GM12878 (cell line): ENCODE measurements at regions not wholly inside any gene's neighbourhood (a gene's known extent, or its start where the extent isn't known, plus 50 kb on each side); places are given as distances from the start of the nearest gene placed in this dataset.

Source experiments
- ATAC-seq: fragments of 200-7000 bp; cut with Tn5 transposase; 3 replicates; pipeline ENCODE4 v1.9.1; 2020; ENCODE audit warnings: mild to moderate bottlenecking, moderate library complexity
- BruUV-seq: library from RNA; stranded (reverse); fragments of 400-500 nt; replicated peaks from 2 replicates; lab custom pipeline; 2021; lab: Mats Ljungman, UMichigan
- CTCF ChIA-PET: fragments of 300-600 bp; sonication (Branson Sonifier 250); formaldehyde crosslinking; extraction: SDS; loops from one replicate; lab custom pipeline; 2021; ENCODE audit warnings: inconsistent platforms; lab: Yijun Ruan, JAX
- POLR2A ChIA-PET: fragments of 350-600 bp; formaldehyde crosslinking; extraction: SDS; loops from one replicate; lab custom pipeline; 2021; ENCODE audit warnings: inconsistent platforms; lab: Charles Lee
- RAD21 ChIA-PET: fragments of 300-600 bp; sonication (Branson Sonifier 250); formaldehyde crosslinking; loops from one replicate; lab custom pipeline; 2023; ENCODE audit warnings: antibody characterized with exemption; ENCODE audit not compliant: unreplicated experiment; lab: Charles Lee
- SMC1A ChIA-PET: fragments of 300-600 bp; sonication (Branson Sonifier 250); formaldehyde crosslinking; loops from one replicate; lab custom pipeline; 2023; ENCODE audit not compliant: unreplicated experiment, uncharacterized antibody; lab: Charles Lee
- DNase-seq: peaks from one replicate; pipeline ENCODE4 v3.0.0-alpha.2; 2011; ENCODE audit warnings: low read depth, low spot score
- FAIRE-seq: peaks from 3 replicates; lab custom pipeline; 2011; peaks lifted over from hg19 to GRCh38; lab: Jason Lieb, UNC
- H2AFZ ChIP-seq: 2 replicates; pipeline ENCODE4 v1.6.0; 2011; ENCODE audit warnings: low read depth, low read length, control low read depth; ENCODE audit not compliant: control insufficient read depth
- H3K27ac ChIP-seq: 2 replicates; pipeline ENCODE4 v1.5.1; 2011; ENCODE audit warnings: control low read depth; ENCODE audit not compliant: control insufficient read depth, insufficient read depth
- H3K27me3 ChIP-seq, 2 experiments: replicated peaks in 1 of 2; 2 replicates each; pipeline versions ENCODE4 v1.6.0 to v1.6.1; 2011; ENCODE audit warnings: low read length in 1 of 2; ENCODE audit not compliant: control insufficient read depth in 2 of 2, insufficient read depth in 2 of 2
- H3K36me3 ChIP-seq, 2 experiments: 2 replicates each; pipeline ENCODE4 v1.5.1; 2011; ENCODE audit warnings: low read length in 1 of 2; ENCODE audit not compliant: control insufficient read depth in 2 of 2, insufficient read depth in 2 of 2
- H3K4me1 ChIP-seq: 2 replicates; pipeline ENCODE4 v1.6.1; 2011; ENCODE audit warnings: mild to moderate bottlenecking, low read length, moderate library complexity, mixed read lengths; ENCODE audit not compliant: control insufficient read depth, insufficient read depth
- H3K4me2 ChIP-seq: 2 replicates; pipeline ENCODE4 v1.6.0; 2011; ENCODE audit warnings: control low read depth; ENCODE audit not compliant: control insufficient read depth, insufficient read depth
- H3K4me3 ChIP-seq: fragments of 200-600 bp; sonication (generic); 2 replicates; pipeline ENCODE4 v1.5.1; 2016
- H3K79me2 ChIP-seq: 2 replicates; pipeline ENCODE4 v1.6.0; 2011; ENCODE audit warnings: low read length; ENCODE audit not compliant: control insufficient read depth, insufficient read depth
- H3K9ac ChIP-seq: 2 replicates; pipeline ENCODE4 v1.8.0; 2011; ENCODE audit warnings: low read length, control low read depth, mixed read lengths; ENCODE audit not compliant: control insufficient read depth, insufficient read depth
- H3K9me3 ChIP-seq: replicated peaks from 3 replicates; pipeline ENCODE4 v1.5.1; 2011; ENCODE audit warnings: mild to moderate bottlenecking, low read length; ENCODE audit not compliant: control insufficient read depth, insufficient read depth
- H4K20me1 ChIP-seq: 2 replicates; pipeline ENCODE4 v1.6.0; 2011; ENCODE audit not compliant: control insufficient read depth, insufficient read depth
- ASH2L ChIP-seq: fragments of 300-600, 200-600 bp; sonication (generic); IDR thresholded peaks from 2 replicates; pipeline ENCODE4 v1.6.1; 2017; ENCODE audit warnings: low read depth, mild to moderate bottlenecking, borderline replicate concordance
- EP300 ChIP-seq, 2 experiments: fragments of 150-350 bp in 1 of 2; IDR thresholded peaks; 2 replicates each; pipeline ENCODE4 v1.6.1; 2011 to 2012; ENCODE audit warnings: low read depth in 2 of 2, low read length in 2 of 2, borderline replicate concordance in 1 of 2, improper control_type of control experiment in 1 of 2, inconsistent platforms in 1 of 2; ENCODE audit not compliant: control insufficient read depth in 1 of 2
- HDAC6 ChIP-seq: fragments of 200-600 bp; sonication (generic); IDR thresholded peaks from one replicate; pipeline ENCODE4 v1.8.0; 2017; ENCODE audit warnings: antibody characterized with exemption; ENCODE audit not compliant: unreplicated experiment
- LARP7 ChIP-seq: fragments of 450-650 bp; IDR thresholded peaks from 2 replicates; pipeline ENCODE4 v1.6.1; 2017; ENCODE audit warnings: mild to moderate bottlenecking
- NFYA ChIP-seq: IDR thresholded peaks from 2 replicates; pipeline ENCODE4 v1.6.1; 2011; ENCODE audit warnings: low read depth, mild to moderate bottlenecking, low read length, improper control_type of control experiment, borderline replicate concordance
- POLR2AphosphoS5 ChIP-seq: IDR thresholded peaks from 2 replicates; pipeline ENCODE4 v1.6.1; 2011; ENCODE audit warnings: mild to moderate bottlenecking, low read length, inconsistent platforms
- RAD21 ChIP-seq: IDR thresholded peaks from 2 replicates; pipeline ENCODE4 v1.6.1; 2011; ENCODE audit warnings: mild to moderate bottlenecking, low read depth, low read length, moderate library complexity; ENCODE audit not compliant: insufficient read depth
- RB1 ChIP-seq: fragments of 450-650 bp; formaldehyde crosslinking; IDR thresholded peaks from 2 replicates; pipeline ENCODE4 v1.6.1; 2017; ENCODE audit warnings: mild to moderate bottlenecking, borderline replicate concordance
- RBBP5 ChIP-seq: fragments of 200-600 bp; sonication (generic); conservative IDR thresholded peaks from 2 replicates; pipeline ENCODE4 v1.6.1; 2016
- RCOR1 ChIP-seq: conservative IDR thresholded peaks from 2 replicates; pipeline ENCODE4 v1.6.1; 2012; ENCODE audit warnings: low read depth, low read length, improper control_type of control experiment
- REST ChIP-seq: IDR thresholded peaks from 2 replicates; pipeline ENCODE4 v1.6.1; 2012; ENCODE audit warnings: mild to moderate bottlenecking, low read depth, low read length
- SMARCA5 ChIP-seq: fragments of 450-650 bp; IDR thresholded peaks from 2 replicates; pipeline ENCODE4 v1.6.1; 2017; ENCODE audit warnings: mild to moderate bottlenecking
- SREBF2 ChIP-seq: IDR thresholded peaks from 2 replicates; pipeline ENCODE4 v1.6.1; 2012; ENCODE audit warnings: mild to moderate bottlenecking, low read length
- ZBTB40 ChIP-seq: fragments of 450-650 bp; IDR thresholded peaks from 2 replicates; pipeline ENCODE4 v1.6.1; 2016; ENCODE audit warnings: mild to moderate bottlenecking, moderate library complexity, borderline replicate concordance
- WGBS: methylation state at CpG from one replicate; pipeline ENCODE4 v1.1.6; 2016; ENCODE audit warnings: low lambda C conversion rate; ENCODE audit not compliant: insufficient replicate concordance, insufficient coverage; ENCODE audit errors: missing lambda C conversion rate; 5-methylcytosine and 5-hydroxymethylcytosine counted together
- in situ Hi-C: fragments of 300-500 bp; cut with MboI; formaldehyde crosslinking; loops from 9 replicates; pipeline ENCODE4 v1.14.3; 2018; ENCODE audit warnings: mixed read lengths
- intact Hi-C: fragments of 100-400 bp; cut with micrococcal nuclease; formaldehyde crosslinking; loops from one replicate; pipeline ENCODE4 v1.14.2; 2022; ENCODE audit not compliant: unreplicated experiment

GRCh38 chr12:11500188-11500860, 105.0 kb upstream of the PRB2 start:
- Histone ChIP-seq H3K27me3 (peaks cover 0 to 7% of the 10 kb centered on the region in 2 experiments; a peak in 3 of 4 replicates), H4K20me1 (no peaks in the 10 kb centered on the region), H3K79me2 (no peaks in the 10 kb centered on the region), H3K4me2 (no peak overlapping the region), H3K9me3 (no peaks in the 10 kb centered on the region; the same call in 2 of the 3 replicates), H2AFZ (no peak overlapping the region), H3K36me3 (no peaks in the 10 kb centered on the region), H3K4me1 (peaks cover 5% of the 10 kb centered on the region), H3K9ac (no peak overlapping the region), H3K27ac (no peak overlapping the region), H3K4me3 (no peak overlapping the region)
- ChIA-PET RAD21 (interaction anchor here (0.6 to 1.2 kb wide), 4 partner anchors 11 to 525 kb away, joined by 3 to 5 read pairs (median 4); no protein-coding TSS in a partner anchor), CTCF (interaction anchor here (0.6 to 2.0 kb wide), 2 partner anchors 46 to 49 kb away, joined by 3 to 7 read pairs; no protein-coding TSS in a partner anchor), SMC1A (no interaction called here), POLR2A (no interaction called here)
- ATAC-seq (peak; percentile 83), FAIRE-seq (no peak), DNase-seq (no peak)
- WGBS: 16% methylated on average over 60 of the region's 62 CpGs
- no TSS peak for BruUV-seq
- in situ Hi-C loops (no loop called here), intact Hi-C loops (loop anchor here (2.0 to 10.0 kb wide), 2 partner anchors 44 to 124 kb away; no protein-coding TSS in a partner anchor)
- TF ChIP-seq ZBTB40: peak; percentile 84
- no peak for TF ChIP-seq RAD21
- TF ChIP-seq HDAC6: no peak
- no peak for TF ChIP-seq POLR2AphosphoS5
- peak; percentile 99 for TF ChIP-seq REST
- TF ChIP-seq RB1: 0 out of 2 replicates have a peak, but pooled peaks have one; percentile 47
- peak; percentile 99 for TF ChIP-seq RCOR1
- no peak for TF ChIP-seq SREBF2
- no peak for TF ChIP-seq NFYA
- no peak; a peak in 1 of 4 replicates for TF ChIP-seq EP300 (IDR thresholded peaks at IDR 0.05; ENCODE audit: borderline replicate concordance in 1 of 2, control insufficient read depth in 1 of 2, low read depth in 2 of 2, low read length in 2 of 2)
- TF ChIP-seq SMARCA5: no peak
- TF ChIP-seq ASH2L: no peak
- 0 out of 2 replicates have a peak, but pooled peaks have one; percentile 56 for TF ChIP-seq LARP7
- TF ChIP-seq RBBP5: no peak
